Keratinocyte (primary cell): ENCODE measurements at regions not wholly inside any gene's neighbourhood (a gene's known extent, or its start where the extent isn't known, plus 50 kb on each side); places are given as distances from the start of the nearest gene placed in this dataset.

ENCODE experiments used
- CTCF ChIP-seq, 3 experiments: IDR thresholded peaks in 1 of 3; conservative IDR thresholded peaks in 1 of 3; optimal IDR thresholded peaks in 1 of 3; 2 replicates in 2 of 3; 3 replicates in 1 of 3; pipeline versions ENCODE3 to v1.5.1; 2011; ENCODE audit warnings: low read length in 3 of 3, mild to moderate bottlenecking in 3 of 3, moderate library complexity in 2 of 3, control low read depth in 1 of 3, inconsistent platforms in 1 of 3; ENCODE audit not compliant: insufficient read depth in 2 of 3; ENCODE audit errors: extremely low read depth in 1 of 3
- EZH2 ChIP-seq: IDR thresholded peaks from one replicate; pipeline ENCODE4 v1.6.1; 2012; ENCODE audit warnings: inconsistent platforms, mild to moderate bottlenecking, low read length, moderate library complexity

GRCh38 chr10:111511751-111512150, 434.9 kb downstream of the ADRA2A start:
- no peak for TF ChIP-seq CTCF (optimal IDR thresholded peaks at IDR 0.05 in 1 of 3, IDR thresholded peaks at IDR 0.05 in 1 of 3, conservative IDR thresholded peaks at IDR 0.05 in 1 of 3; ENCODE audit: extremely low read depth in 1 of 3, insufficient read depth in 2 of 3, low read length in 3 of 3)
- no peak for TF ChIP-seq EZH2
